ENCODE measurements at regions not wholly inside any gene's neighbourhood (a gene's known extent, or its start where the extent isn't known, plus 50 kb on each side); places are given as distances from the start of the nearest gene placed in this dataset.

GRCh38 chr12:16415155-16415554 lies 67.7 kb downstream of the MGST1 start:
- intact Hi-C loops (cut with micrococcal nuclease) = no loop called here
- DNase-seq (ENCODE audit: unreplicated experiment) = no peak
- Mint-ChIP-seq H3K36me3 (ENCODE audit: insufficient read depth, unreplicated experiment) (no peaks in the 10 kb centered on the region), H3K9me3 (ENCODE audit: unreplicated experiment) (no peaks in the 10 kb centered on the region), H3K27me3 (ENCODE audit: insufficient read depth, unreplicated experiment) (no peaks in the 10 kb centered on the region), H3K27ac (ENCODE audit: low read depth, unreplicated experiment) (no peak overlapping the region), H3K4me3 (ENCODE audit: unreplicated experiment) (no peak overlapping the region), H3K4me1 (ENCODE audit: insufficient read depth, unreplicated experiment) (no peaks in the 10 kb centered on the region)
- ChIA-PET CTCF (no interaction called here), POLR2A (no interaction called here)
- TF ChIP-seq, protein P1, sequence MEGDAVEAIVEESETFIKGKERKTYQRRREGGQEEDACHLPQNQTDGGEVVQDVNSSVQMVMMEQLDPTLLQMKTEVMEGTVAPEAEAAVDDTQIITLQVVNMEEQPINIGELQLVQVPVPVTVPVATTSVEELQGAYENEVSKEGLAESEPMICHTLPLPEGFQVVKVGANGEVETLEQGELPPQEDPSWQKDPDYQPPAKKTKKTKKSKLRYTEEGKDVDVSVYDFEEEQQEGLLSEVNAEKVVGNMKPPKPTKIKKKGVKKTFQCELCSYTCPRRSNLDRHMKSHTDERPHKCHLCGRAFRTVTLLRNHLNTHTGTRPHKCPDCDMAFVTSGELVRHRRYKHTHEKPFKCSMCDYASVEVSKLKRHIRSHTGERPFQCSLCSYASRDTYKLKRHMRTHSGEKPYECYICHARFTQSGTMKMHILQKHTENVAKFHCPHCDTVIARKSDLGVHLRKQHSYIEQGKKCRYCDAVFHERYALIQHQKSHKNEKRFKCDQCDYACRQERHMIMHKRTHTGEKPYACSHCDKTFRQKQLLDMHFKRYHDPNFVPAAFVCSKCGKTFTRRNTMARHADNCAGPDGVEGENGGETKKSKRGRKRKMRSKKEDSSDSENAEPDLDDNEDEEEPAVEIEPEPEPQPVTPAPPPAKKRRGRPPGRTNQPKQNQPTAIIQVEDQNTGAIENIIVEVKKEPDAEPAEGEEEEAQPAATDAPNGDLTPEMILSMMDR (IDR thresholded peaks at IDR 0.05; ENCODE audit: unreplicated experiment) = no peak
- no TSS peak for BruUV-seq (replicated peaks)

GRCh38 chr12:16417058-16417457 lies 69.6 kb downstream of the MGST1 start:
- H3K4me1 Mint-ChIP-seq (ENCODE audit: insufficient read depth, unreplicated experiment) = no peaks in the 10 kb centered on the region
- TF ChIP-seq, protein P1 (IDR thresholded peaks at IDR 0.05; ENCODE audit: unreplicated experiment) = no peak
- H3K36me3 Mint-ChIP-seq (ENCODE audit: insufficient read depth, unreplicated experiment) = no peaks in the 10 kb centered on the region

GRCh38 chr12:16421806-16422205 lies 74.4 kb downstream of the MGST1 start:
- TF ChIP-seq, protein P1 (IDR thresholded peaks at IDR 0.05; ENCODE audit: unreplicated experiment) = no peak
- Mint-ChIP-seq H3K36me3 (ENCODE audit: insufficient read depth, unreplicated experiment) (no peaks in the 10 kb centered on the region), H3K27ac (ENCODE audit: low read depth, unreplicated experiment) (no peak overlapping the region), H3K4me3 (ENCODE audit: unreplicated experiment) (no peak overlapping the region), H3K27me3 (ENCODE audit: insufficient read depth, unreplicated experiment) (no peaks in the 10 kb centered on the region), H3K4me1 (ENCODE audit: insufficient read depth, unreplicated experiment) (no peaks in the 10 kb centered on the region), H3K9me3 (ENCODE audit: unreplicated experiment) (no peaks in the 10 kb centered on the region)
- DNase-seq (ENCODE audit: unreplicated experiment) = no peak
- POLR2A ChIA-PET = no interaction called here
- BruUV-seq (replicated peaks) = no TSS peak
- intact Hi-C loops (cut with micrococcal nuclease) = no loop called here
- CTCF ChIA-PET = interaction anchor here (0.7 kb wide), 1 partner anchor 118 kb away, joined by 3 read pairs; no protein-coding TSS in a partner anchor

More at GRCh38 chr12:16417058-16417457, 69.6 kb downstream of the MGST1 start:
- no peak overlapping the region for H3K27ac Mint-ChIP-seq (ENCODE audit: low read depth, unreplicated experiment)
- no TSS peak for BruUV-seq (replicated peaks)
- POLR2A ChIA-PET = no interaction called here
- no peaks in the 10 kb centered on the region for H3K27me3 Mint-ChIP-seq (ENCODE audit: insufficient read depth, unreplicated experiment)
- intact Hi-C loops (cut with micrococcal nuclease) = no loop called here
- no peak for DNase-seq (ENCODE audit: unreplicated experiment)
- H3K4me3 Mint-ChIP-seq (ENCODE audit: unreplicated experiment) = no peak overlapping the region
- CTCF ChIA-PET = no interaction called here
- no peaks in the 10 kb centered on the region for H3K9me3 Mint-ChIP-seq (ENCODE audit: unreplicated experiment)

GRCh38 chr12:16424531-16424930 lies 77.1 kb downstream of the MGST1 start:
- no peak for DNase-seq (ENCODE audit: unreplicated experiment)
- no TSS peak for BruUV-seq (replicated peaks)
- intact Hi-C loops (cut with micrococcal nuclease) = no loop called here
- no peaks in the 10 kb centered on the region for H3K36me3 Mint-ChIP-seq (ENCODE audit: insufficient read depth, unreplicated experiment)
- H3K9me3 Mint-ChIP-seq (ENCODE audit: unreplicated experiment) = no peaks in the 10 kb centered on the region
- H3K27me3 Mint-ChIP-seq (ENCODE audit: insufficient read depth, unreplicated experiment) = no peaks in the 10 kb centered on the region
- TF ChIP-seq, protein P1 (IDR thresholded peaks at IDR 0.05; ENCODE audit: unreplicated experiment) = no peak
- no peak overlapping the region for H3K27ac Mint-ChIP-seq (ENCODE audit: low read depth, unreplicated experiment)
- no peaks in the 10 kb centered on the region for H3K4me1 Mint-ChIP-seq (ENCODE audit: insufficient read depth, unreplicated experiment)
- CTCF ChIA-PET = no interaction called here
- no peak overlapping the region for H3K4me3 Mint-ChIP-seq (ENCODE audit: unreplicated experiment)
- POLR2A ChIA-PET = no interaction called here

Measured in MCF 10A (cell line).